ENCODE measurements at regions not wholly inside any gene's neighbourhood (a gene's known extent, or its start where the extent isn't known, plus 50 kb on each side); places are given as distances from the start of the nearest gene placed in this dataset.

DNA sequence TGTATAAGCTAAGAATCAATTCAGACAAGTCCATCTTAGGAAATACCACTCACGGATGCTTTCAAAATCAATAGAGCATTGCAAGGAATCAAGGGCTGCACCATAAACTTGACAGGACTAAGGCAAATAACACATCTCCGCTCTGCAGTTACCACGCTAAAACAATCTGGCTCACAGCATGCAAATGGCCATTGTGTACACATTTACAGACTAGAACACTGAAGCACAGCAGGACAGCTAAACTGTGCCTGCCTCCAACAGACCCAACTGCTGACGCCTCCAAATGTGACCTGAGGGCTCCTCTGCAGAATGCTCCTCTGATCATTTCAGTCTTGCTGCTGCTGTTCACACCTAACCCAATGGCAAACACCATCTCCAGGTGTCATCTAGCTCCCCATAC, 104.3 kb downstream of the MEX3B start:
- TF ChIP-seq, protein P1, sequence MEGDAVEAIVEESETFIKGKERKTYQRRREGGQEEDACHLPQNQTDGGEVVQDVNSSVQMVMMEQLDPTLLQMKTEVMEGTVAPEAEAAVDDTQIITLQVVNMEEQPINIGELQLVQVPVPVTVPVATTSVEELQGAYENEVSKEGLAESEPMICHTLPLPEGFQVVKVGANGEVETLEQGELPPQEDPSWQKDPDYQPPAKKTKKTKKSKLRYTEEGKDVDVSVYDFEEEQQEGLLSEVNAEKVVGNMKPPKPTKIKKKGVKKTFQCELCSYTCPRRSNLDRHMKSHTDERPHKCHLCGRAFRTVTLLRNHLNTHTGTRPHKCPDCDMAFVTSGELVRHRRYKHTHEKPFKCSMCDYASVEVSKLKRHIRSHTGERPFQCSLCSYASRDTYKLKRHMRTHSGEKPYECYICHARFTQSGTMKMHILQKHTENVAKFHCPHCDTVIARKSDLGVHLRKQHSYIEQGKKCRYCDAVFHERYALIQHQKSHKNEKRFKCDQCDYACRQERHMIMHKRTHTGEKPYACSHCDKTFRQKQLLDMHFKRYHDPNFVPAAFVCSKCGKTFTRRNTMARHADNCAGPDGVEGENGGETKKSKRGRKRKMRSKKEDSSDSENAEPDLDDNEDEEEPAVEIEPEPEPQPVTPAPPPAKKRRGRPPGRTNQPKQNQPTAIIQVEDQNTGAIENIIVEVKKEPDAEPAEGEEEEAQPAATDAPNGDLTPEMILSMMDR (IDR thresholded peaks at IDR 0.05): no peak
- TF ChIP-seq, protein P2, sequence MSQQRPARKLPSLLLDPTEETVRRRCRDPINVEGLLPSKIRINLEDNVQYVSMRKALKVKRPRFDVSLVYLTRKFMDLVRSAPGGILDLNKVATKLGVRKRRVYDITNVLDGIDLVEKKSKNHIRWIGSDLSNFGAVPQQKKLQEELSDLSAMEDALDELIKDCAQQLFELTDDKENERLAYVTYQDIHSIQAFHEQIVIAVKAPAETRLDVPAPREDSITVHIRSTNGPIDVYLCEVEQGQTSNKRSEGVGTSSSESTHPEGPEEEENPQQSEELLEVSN (IDR thresholded peaks at IDR 0.05; ENCODE audit: borderline replicate concordance, low read depth): no peak
- TF ChIP-seq CHD2 (IDR thresholded peaks at IDR 0.05; ENCODE audit: low read length, partially characterized antibody): no peak
- no peak for TF ChIP-seq BHLHE40 (IDR thresholded peaks at IDR 0.05; ENCODE audit: low read depth, low read length)
- TF ChIP-seq BCL3 (IDR thresholded peaks at IDR 0.05): no peak
- TF ChIP-seq CEBPB (IDR thresholded peaks at IDR 0.05): no peak
- no peak for TF ChIP-seq JUN (IDR thresholded peaks at IDR 0.05)
- no peak for TF ChIP-seq POLR2A (IDR thresholded peaks at IDR 0.05; ENCODE audit: low read length)
- TF ChIP-seq, protein P3, sequence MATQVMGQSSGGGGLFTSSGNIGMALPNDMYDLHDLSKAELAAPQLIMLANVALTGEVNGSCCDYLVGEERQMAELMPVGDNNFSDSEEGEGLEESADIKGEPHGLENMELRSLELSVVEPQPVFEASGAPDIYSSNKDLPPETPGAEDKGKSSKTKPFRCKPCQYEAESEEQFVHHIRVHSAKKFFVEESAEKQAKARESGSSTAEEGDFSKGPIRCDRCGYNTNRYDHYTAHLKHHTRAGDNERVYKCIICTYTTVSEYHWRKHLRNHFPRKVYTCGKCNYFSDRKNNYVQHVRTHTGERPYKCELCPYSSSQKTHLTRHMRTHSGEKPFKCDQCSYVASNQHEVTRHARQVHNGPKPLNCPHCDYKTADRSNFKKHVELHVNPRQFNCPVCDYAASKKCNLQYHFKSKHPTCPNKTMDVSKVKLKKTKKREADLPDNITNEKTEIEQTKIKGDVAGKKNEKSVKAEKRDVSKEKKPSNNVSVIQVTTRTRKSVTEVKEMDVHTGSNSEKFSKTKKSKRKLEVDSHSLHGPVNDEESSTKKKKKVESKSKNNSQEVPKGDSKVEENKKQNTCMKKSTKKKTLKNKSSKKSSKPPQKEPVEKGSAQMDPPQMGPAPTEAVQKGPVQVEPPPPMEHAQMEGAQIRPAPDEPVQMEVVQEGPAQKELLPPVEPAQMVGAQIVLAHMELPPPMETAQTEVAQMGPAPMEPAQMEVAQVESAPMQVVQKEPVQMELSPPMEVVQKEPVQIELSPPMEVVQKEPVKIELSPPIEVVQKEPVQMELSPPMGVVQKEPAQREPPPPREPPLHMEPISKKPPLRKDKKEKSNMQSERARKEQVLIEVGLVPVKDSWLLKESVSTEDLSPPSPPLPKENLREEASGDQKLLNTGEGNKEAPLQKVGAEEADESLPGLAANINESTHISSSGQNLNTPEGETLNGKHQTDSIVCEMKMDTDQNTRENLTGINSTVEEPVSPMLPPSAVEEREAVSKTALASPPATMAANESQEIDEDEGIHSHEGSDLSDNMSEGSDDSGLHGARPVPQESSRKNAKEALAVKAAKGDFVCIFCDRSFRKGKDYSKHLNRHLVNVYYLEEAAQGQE (IDR thresholded peaks at IDR 0.05): no peak
- TF ChIP-seq TP53 (CRISPR knock-in tag; IDR thresholded peaks at IDR 0.05): no peak
- TF ChIP-seq SMC3 (IDR thresholded peaks at IDR 0.05): no peak
- TF ChIP-seq HDAC2 (IDR thresholded peaks at IDR 0.05): no peak
- no peak for TF ChIP-seq PBX3 (IDR thresholded peaks at IDR 0.05)

All from A549 (cell line).